ENCODE measurements at regions not wholly inside any gene's neighbourhood (a gene's known extent, or its start where the extent isn't known, plus 50 kb on each side); places are given as distances from the start of the nearest gene placed in this dataset.

GRCh38 chr5:33362915-33363314, 77.8 kb upstream of the TARS1 start:
- CTCF ChIA-PET, result no interaction called here
- peaks cover 2% of the 10 kb centered on the region for H3K4me1 Mint-ChIP-seq
- H3K9me3 Mint-ChIP-seq, result peaks cover 3% of the 10 kb centered on the region
- POLR2A ChIA-PET, result no interaction called here
- no peak overlapping the region for H3K27ac Mint-ChIP-seq
- no peaks in the 10 kb centered on the region for H3K36me3 Mint-ChIP-seq (ENCODE audit: low read depth)
- no peaks in the 10 kb centered on the region for H3K27me3 Mint-ChIP-seq
- no peak for DNase-seq
- no peak overlapping the region for H3K4me3 Mint-ChIP-seq

GRCh38 chr5:33363537-33363936, 77.2 kb upstream of the TARS1 start:
- ChIA-PET CTCF (no interaction called here), POLR2A (no interaction called here)
- Mint-ChIP-seq H3K27me3 (no peaks in the 10 kb centered on the region), H3K4me3 (no peak overlapping the region), H3K9me3 (peaks cover 3% of the 10 kb centered on the region), H3K27ac (no peak overlapping the region), H3K4me1 (peaks cover 2% of the 10 kb centered on the region), H3K36me3 (ENCODE audit: low read depth) (no peaks in the 10 kb centered on the region)
- no peak for DNase-seq

GRCh38 chr5:33364406-33364805, 76.4 kb upstream of the TARS1 start:
- H3K36me3 Mint-ChIP-seq (ENCODE audit: low read depth), result no peaks in the 10 kb centered on the region
- peaks cover 3% of the 10 kb centered on the region for H3K9me3 Mint-ChIP-seq
- no peak overlapping the region for H3K27ac Mint-ChIP-seq
- no peak for DNase-seq
- ChIA-PET POLR2A (no interaction called here), CTCF (no interaction called here)
- H3K4me1 Mint-ChIP-seq, result peaks cover 2% of the 10 kb centered on the region
- H3K27me3 Mint-ChIP-seq, result no peaks in the 10 kb centered on the region
- no peak overlapping the region for H3K4me3 Mint-ChIP-seq

- Mint-ChIP-seq H3K4me1 (peaks cover 2% of the 10 kb centered on the region), H3K4me3 (no peak overlapping the region), H3K27ac (no peak overlapping the region), H3K27me3 (no peaks in the 10 kb centered on the region), H3K36me3 (ENCODE audit: low read depth) (no peaks in the 10 kb centered on the region), H3K9me3 (peaks cover 3% of the 10 kb centered on the region)
- ChIA-PET POLR2A (no interaction called here), CTCF (interaction anchor here (1.7 kb wide), 1 partner anchor 11 kb away, joined by 3 read pairs; no protein-coding TSS in a partner anchor)
- no peak for DNase-seq
Measured at GRCh38 chr5:33367416-33367815, 73.3 kb upstream of the TARS1 start.

- Mint-ChIP-seq H3K27ac (no peak overlapping the region), H3K4me1 (no peaks in the 10 kb centered on the region), H3K4me3 (no peak overlapping the region), H3K9me3 (peaks cover 3% of the 10 kb centered on the region), H3K27me3 (no peaks in the 10 kb centered on the region), H3K36me3 (ENCODE audit: low read depth) (no peaks in the 10 kb centered on the region)
- ChIA-PET CTCF (interaction anchor here (1.7 kb wide), 1 partner anchor 14 kb away, joined by 3 read pairs; no protein-coding TSS in a partner anchor), POLR2A (no interaction called here)
- DNase-seq, result no peak
Measured at GRCh38 chr5:33369485-33370465, 71.0 kb upstream of the TARS1 start.

- H3K4me1 Mint-ChIP-seq, result no peaks in the 10 kb centered on the region
- no peaks in the 10 kb centered on the region for H3K27me3 Mint-ChIP-seq
- H3K9me3 Mint-ChIP-seq, result peaks cover 3% of the 10 kb centered on the region
- no peaks in the 10 kb centered on the region for H3K36me3 Mint-ChIP-seq (ENCODE audit: low read depth)
- CTCF ChIA-PET, result no interaction called here
- H3K27ac Mint-ChIP-seq, result no peak overlapping the region
- no peak for DNase-seq
- no peak overlapping the region for H3K4me3 Mint-ChIP-seq
- POLR2A ChIA-PET, result no interaction called here
Measured at GRCh38 chr5:33370466-33370859, 70.3 kb upstream of the TARS1 start.

- POLR2A ChIA-PET, result no interaction called here
- no peaks in the 10 kb centered on the region for H3K36me3 Mint-ChIP-seq (ENCODE audit: low read depth)
- no peak for DNase-seq
- H3K9me3 Mint-ChIP-seq, result no peaks in the 10 kb centered on the region
- H3K4me3 Mint-ChIP-seq, result no peak overlapping the region
- H3K4me1 Mint-ChIP-seq, result no peaks in the 10 kb centered on the region
- H3K27me3 Mint-ChIP-seq, result no peaks in the 10 kb centered on the region
- CTCF ChIA-PET, result no interaction called here
- H3K27ac Mint-ChIP-seq, result no peak overlapping the region
Measured at GRCh38 chr5:33371660-33372059, 69.1 kb upstream of the TARS1 start.

GRCh38 chr5:33372721-33373472, 67.9 kb upstream of the TARS1 start:
- H3K9me3 Mint-ChIP-seq, result no peaks in the 10 kb centered on the region
- no peak overlapping the region for H3K27ac Mint-ChIP-seq
- CTCF ChIA-PET, result no interaction called here
- H3K4me3 Mint-ChIP-seq, result no peak overlapping the region
- no peaks in the 10 kb centered on the region for H3K4me1 Mint-ChIP-seq
- POLR2A ChIA-PET, result no interaction called here
- no peaks in the 10 kb centered on the region for H3K36me3 Mint-ChIP-seq (ENCODE audit: low read depth)
- no peak for DNase-seq
- no peaks in the 10 kb centered on the region for H3K27me3 Mint-ChIP-seq

- Mint-ChIP-seq H3K4me3 (no peak overlapping the region), H3K27me3 (peaks cover 5% of the 10 kb centered on the region), H3K36me3 (ENCODE audit: low read depth) (no peaks in the 10 kb centered on the region), H3K27ac (no peak overlapping the region), H3K4me1 (no peaks in the 10 kb centered on the region), H3K9me3 (no peaks in the 10 kb centered on the region)
- no peak for DNase-seq
- POLR2A ChIA-PET, result no interaction called here
- CTCF ChIA-PET, result no interaction called here
Measured at GRCh38 chr5:33375900-33376299, 64.9 kb upstream of the TARS1 start.

GRCh38 chr5:33379757-33380156, 61.0 kb upstream of the TARS1 start:
- no peaks in the 10 kb centered on the region for H3K36me3 Mint-ChIP-seq (ENCODE audit: low read depth)
- CTCF ChIA-PET, result no interaction called here
- H3K4me3 Mint-ChIP-seq, result no peak overlapping the region
- no peak overlapping the region for H3K27ac Mint-ChIP-seq
- no peaks in the 10 kb centered on the region for H3K4me1 Mint-ChIP-seq
- H3K9me3 Mint-ChIP-seq, result peaks cover under 1% of the 10 kb centered on the region
- POLR2A ChIA-PET, result no interaction called here
- DNase-seq, result no peak
- peaks cover 5% of the 10 kb centered on the region for H3K27me3 Mint-ChIP-seq

- Mint-ChIP-seq H3K4me3 (no peak overlapping the region), H3K27me3 (peaks cover 5% of the 10 kb centered on the region), H3K9me3 (peaks cover 3% of the 10 kb centered on the region), H3K4me1 (no peaks in the 10 kb centered on the region), H3K36me3 (ENCODE audit: low read depth) (no peaks in the 10 kb centered on the region), H3K27ac (no peak overlapping the region)
- ChIA-PET POLR2A (no interaction called here), CTCF (no interaction called here)
- no peak for DNase-seq
Measured at GRCh38 chr5:33381243-33381642, 59.5 kb upstream of the TARS1 start.

Measured in activated CD4-positive, alpha-beta memory T cell treated with anti-CD3 and anti-CD28 coated beads, Interleukin-2, amount 10 ng/mL, durations not matched to agents 7 days and 5 days (primary cell).